IMR-90 (cell line): ENCODE measurements at regions not wholly inside any gene's neighbourhood (a gene's known extent, or its start where the extent isn't known, plus 50 kb on each side); places are given as distances from the start of the nearest gene placed in this dataset.

Experiments used
- POLR2A ChIP-seq: IDR thresholded peaks from 2 replicates; pipeline ENCODE4 v1.6.1; 2012; ENCODE audit warnings: mild to moderate bottlenecking, low read depth, low read length
- RAD21 ChIP-seq: IDR thresholded peaks from 2 replicates; pipeline ENCODE4 v1.6.1; 2012; ENCODE audit warnings: low read length, improper control_type of control experiment
- SMC3 ChIP-seq: fragments of 150-350 bp; IDR thresholded peaks from 2 replicates; pipeline ENCODE4 v1.6.1; 2016; ENCODE audit warnings: low read depth, mild to moderate bottlenecking, antibody characterized with exemption, low read length, moderate library complexity
- TF ChIP-seq, protein P1 (sequence below): conservative IDR thresholded peaks from 2 replicates; pipeline ENCODE4 v1.5.1; 2012; ENCODE audit warnings: mild to moderate bottlenecking, low read depth, low read length, improper control_type of control experiment

DNA sequence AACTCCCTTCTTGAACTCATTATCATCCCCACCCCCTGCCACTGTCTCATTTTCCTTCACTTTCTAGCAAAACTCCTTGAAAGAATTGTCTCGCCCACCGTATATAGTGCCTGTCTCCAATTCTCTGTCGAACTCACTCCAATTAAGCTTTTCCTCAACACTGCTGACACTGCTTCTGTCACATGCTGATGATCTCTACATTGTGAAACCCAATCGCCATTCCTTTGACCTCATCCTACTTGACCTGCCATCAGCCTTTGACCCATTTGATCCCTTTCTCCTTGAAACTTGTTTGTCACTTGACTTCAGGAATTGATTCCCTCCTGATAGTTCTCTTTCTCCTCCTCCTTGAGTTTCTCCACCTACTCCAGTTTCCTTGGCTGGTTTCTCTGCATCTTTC, 54.8 kb downstream of the CCDC71L start:
- TF ChIP-seq SMC3 (no peak), POLR2A (no peak), RAD21 (no peak)
- TF ChIP-seq, protein P1, sequence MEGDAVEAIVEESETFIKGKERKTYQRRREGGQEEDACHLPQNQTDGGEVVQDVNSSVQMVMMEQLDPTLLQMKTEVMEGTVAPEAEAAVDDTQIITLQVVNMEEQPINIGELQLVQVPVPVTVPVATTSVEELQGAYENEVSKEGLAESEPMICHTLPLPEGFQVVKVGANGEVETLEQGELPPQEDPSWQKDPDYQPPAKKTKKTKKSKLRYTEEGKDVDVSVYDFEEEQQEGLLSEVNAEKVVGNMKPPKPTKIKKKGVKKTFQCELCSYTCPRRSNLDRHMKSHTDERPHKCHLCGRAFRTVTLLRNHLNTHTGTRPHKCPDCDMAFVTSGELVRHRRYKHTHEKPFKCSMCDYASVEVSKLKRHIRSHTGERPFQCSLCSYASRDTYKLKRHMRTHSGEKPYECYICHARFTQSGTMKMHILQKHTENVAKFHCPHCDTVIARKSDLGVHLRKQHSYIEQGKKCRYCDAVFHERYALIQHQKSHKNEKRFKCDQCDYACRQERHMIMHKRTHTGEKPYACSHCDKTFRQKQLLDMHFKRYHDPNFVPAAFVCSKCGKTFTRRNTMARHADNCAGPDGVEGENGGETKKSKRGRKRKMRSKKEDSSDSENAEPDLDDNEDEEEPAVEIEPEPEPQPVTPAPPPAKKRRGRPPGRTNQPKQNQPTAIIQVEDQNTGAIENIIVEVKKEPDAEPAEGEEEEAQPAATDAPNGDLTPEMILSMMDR: no peak
